UCSD-AML1 (cell line): ENCODE measurements at regions not wholly inside any gene's neighbourhood (a gene's known extent, or its start where the extent isn't known, plus 50 kb on each side); places are given as distances from the start of the nearest gene placed in this dataset.
"Not testable (repeated sequence)": the region's sequence is repeated elsewhere in the genome, so short reads cannot be mapped to it uniquely, and the experiment has no call there.

Experiments used
- DNase-seq: peaks from one replicate; lab custom pipeline; 2025; ENCODE audit not compliant: unreplicated experiment; lab: John Stamatoyannopoulos, UW

DNA sequence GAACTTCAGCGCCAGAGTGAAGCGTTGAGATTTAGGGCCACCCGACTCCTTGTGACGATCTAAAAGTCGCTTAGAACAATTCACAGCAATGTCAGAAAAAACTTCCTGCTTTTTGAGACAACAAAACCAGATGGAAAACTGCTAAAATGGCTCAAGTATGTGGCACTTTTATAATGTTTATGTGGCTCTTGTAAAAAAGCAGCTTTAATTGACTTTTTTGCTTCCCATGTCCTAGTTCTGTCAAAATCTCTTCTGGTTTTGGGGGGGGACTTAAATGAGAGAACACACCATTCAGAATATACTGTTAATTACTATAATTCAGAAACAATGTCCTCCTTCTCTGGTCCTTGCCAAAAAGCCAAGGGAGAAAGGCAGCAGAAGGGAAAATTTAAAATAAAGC is 154.7 kb upstream of the LSM14A start:
- DNase-seq = no peak

GRCh38 chr19:34018546-34018945 is 153.8 kb upstream of the LSM14A start:
- DNase-seq = no peak

GRCh38 chr19:34023381-34023780 is 148.9 kb upstream of the LSM14A start:
- no peak for DNase-seq

- no peak for DNase-seq
Observed at GRCh38 chr19:34033880-34034279, 138.4 kb upstream of the LSM14A start.

GRCh38 chr19:34034318-34034846 is 137.9 kb upstream of the LSM14A start:
- no peak for DNase-seq

GRCh38 chr19:34041925-34042521 is 130.3 kb upstream of the LSM14A start:
- peak; percentile 68 for DNase-seq

DNA sequence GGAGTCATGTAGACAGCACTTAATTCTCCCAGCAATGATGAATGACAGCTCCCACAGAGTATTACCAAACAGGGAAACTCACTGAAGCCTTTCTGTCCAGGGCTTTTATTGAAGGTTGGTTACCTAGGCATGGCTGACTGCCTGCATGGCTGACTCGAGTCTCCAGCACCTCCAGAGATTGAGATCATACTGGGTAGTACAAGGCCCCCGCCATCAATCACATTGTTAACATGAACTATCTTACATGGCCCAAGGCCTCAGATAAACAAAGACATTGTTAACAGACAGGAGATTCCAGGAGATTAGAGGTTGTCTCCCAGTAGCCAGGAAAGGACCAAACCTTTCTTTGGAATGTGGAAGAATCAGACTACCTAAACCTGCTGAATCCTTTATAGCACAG is 128.3 kb upstream of the LSM14A start:
- DNase-seq = no peak

DNA sequence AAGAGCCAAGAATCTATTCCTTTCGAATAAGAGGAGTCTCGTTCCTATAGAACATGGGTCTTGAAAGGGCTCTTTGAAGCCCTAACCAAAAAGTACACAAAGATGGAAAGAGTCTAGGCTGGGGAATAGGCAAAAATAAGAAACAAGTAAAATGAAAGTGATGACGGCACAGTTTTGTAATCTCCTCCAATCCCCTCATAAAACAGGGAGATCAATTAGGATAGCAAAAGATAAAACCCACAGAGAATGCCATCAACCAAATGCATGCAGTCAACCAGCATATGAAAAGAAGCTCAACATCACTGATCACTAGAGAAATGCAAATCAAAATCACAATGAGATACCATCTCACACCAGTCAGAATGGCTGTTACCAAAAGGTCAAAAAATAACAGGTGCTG is 122.4 kb upstream of the LSM14A start:
- no peak for DNase-seq

GRCh38 chr19:34050430-34050829 is 121.9 kb upstream of the LSM14A start:
- not testable (repeated sequence) for DNase-seq

- DNase-seq = no peak
Observed at GRCh38 chr19:34051255-34051654, 121.0 kb upstream of the LSM14A start.

- DNase-seq = no peak
Observed at GRCh38 chr19:34057155-34057554, 115.1 kb upstream of the LSM14A start.

DNA sequence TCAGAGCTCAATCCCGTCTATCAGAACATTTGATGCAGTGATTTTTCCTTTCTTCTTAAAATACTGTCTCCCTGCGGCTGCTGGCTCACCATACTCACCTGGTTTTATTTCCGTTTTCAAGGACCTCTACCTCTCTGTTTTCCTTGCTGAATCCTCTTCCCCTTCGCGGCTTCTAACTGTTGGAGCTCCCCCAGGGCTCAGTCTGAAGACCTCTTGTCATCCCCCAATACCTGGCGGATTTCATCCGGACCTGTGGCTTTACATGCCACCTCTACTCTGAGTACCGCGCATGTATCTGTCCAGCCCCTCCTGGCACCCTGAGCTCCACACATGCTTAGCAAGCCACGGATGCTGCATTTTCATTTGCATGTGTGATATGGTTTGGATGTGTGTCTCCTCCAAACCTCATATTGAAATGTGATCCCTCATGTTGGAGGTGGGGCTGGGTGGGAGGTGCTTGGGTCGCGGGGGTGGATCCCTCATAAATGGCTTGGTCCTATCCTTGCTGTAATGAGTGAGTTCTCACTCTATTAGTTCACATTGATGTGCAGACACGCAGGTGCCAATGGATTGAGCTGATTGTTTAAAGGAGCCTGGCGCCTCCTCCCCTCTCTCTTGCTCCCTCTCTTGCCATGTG is 106.2 kb upstream of the LSM14A start:
- DNase-seq = no peak

- no peak for DNase-seq
Observed at GRCh38 chr19:34067861-34068271, 104.4 kb upstream of the LSM14A start.

GRCh38 chr19:34075661-34076091 is 96.6 kb upstream of the LSM14A start:
- no peak for DNase-seq

- DNase-seq = no peak
Observed at GRCh38 chr19:34082289-34083077, 89.8 kb upstream of the LSM14A start.

- DNase-seq = no peak
Observed at GRCh38 chr19:34084396-34085145, 87.7 kb upstream of the LSM14A start.

DNA sequence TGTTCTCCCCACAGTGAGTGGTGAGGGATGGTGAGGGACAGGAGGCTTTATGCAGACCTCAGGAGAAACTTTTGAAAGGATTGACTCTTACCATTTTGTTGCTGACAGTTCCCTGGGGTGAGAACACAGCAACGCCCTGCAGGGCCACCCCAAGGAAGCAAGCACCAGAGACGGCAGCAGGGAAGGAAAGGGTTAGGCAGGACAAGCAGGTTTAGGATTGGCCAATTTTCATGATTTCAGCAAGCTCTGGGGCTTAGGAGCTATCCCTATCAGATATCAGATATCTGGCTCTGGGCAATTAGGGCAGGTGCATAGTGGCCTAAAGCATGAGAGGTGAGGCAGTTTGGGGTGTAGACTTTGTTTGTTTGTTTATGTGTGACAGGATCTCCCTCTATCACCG is 87.0 kb upstream of the LSM14A start:
- DNase-seq = no peak

- no peak for DNase-seq
Observed at GRCh38 chr19:34088292-34088691, 84.0 kb upstream of the LSM14A start.

GRCh38 chr19:34089566-34089965 is 82.7 kb upstream of the LSM14A start:
- no peak for DNase-seq

GRCh38 chr19:34094960-34095359 is 77.3 kb upstream of the LSM14A start:
- no peak for DNase-seq

DNA sequence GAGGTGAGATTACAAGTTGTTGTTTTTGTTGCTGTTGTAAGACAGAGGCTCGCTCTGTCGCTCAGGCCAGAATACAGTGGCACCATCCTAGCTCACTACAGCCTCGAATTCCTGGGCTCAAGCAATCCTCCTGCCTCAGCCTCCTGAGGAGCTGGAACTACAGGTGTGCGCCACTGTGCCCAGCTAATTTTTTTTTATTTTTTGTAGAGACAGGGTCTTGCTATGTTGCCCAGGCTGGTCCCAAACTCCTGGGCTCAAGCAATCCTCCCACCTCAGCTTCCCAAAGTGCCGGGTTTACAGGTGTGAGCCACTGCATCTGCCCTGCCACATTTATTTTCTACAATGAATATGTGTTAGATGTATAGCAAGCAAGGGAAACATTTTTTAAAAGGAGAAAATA is 76.9 kb upstream of the LSM14A start:
- not testable (repeated sequence) for DNase-seq
